ENCODE measurements at regions not wholly inside any gene's neighbourhood (a gene's known extent, or its start where the extent isn't known, plus 50 kb on each side); places are given as distances from the start of the nearest gene placed in this dataset.

DNA sequence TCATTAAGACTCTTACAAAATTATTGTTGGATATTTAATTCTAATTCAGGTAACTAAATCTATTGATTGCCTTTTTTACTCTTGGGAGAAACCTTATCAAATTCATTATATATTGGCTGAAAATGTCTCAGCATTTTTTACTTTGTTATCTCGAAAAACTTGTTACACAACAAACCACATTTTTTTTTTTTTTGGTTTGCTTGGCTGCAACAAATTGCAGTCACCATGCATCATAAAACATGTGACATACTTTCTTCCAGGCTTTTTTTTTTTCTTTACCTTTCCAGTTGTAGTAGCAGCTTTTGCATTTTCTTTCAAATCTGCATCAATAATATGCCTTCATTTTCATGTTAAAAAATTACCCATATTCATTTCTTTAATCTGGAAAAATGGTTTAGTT is 186.7 kb downstream of the TDRD15 start:
- TF ChIP-seq POLR2A (IDR thresholded peaks at IDR 0.05): no peak
- TF ChIP-seq, protein P1, sequence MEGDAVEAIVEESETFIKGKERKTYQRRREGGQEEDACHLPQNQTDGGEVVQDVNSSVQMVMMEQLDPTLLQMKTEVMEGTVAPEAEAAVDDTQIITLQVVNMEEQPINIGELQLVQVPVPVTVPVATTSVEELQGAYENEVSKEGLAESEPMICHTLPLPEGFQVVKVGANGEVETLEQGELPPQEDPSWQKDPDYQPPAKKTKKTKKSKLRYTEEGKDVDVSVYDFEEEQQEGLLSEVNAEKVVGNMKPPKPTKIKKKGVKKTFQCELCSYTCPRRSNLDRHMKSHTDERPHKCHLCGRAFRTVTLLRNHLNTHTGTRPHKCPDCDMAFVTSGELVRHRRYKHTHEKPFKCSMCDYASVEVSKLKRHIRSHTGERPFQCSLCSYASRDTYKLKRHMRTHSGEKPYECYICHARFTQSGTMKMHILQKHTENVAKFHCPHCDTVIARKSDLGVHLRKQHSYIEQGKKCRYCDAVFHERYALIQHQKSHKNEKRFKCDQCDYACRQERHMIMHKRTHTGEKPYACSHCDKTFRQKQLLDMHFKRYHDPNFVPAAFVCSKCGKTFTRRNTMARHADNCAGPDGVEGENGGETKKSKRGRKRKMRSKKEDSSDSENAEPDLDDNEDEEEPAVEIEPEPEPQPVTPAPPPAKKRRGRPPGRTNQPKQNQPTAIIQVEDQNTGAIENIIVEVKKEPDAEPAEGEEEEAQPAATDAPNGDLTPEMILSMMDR (IDR thresholded peaks at IDR 0.05): no peak

All from testis (tissue), 2 donors.